ENCODE measurements at regions not wholly inside any gene's neighbourhood (a gene's known extent, or its start where the extent isn't known, plus 50 kb on each side); places are given as distances from the start of the nearest gene placed in this dataset.

- no CpG with 5 or more reads among the region's 2 CpGs for WGBS (ENCODE audit: insufficient coverage)
- Histone ChIP-seq H3K9me3 (ENCODE audit: control insufficient read depth, insufficient read depth, low read length) (no peaks in the 10 kb centered on the region), H3K4me1 (ENCODE audit: control insufficient read depth, insufficient read depth, low read length) (no peaks in the 10 kb centered on the region), H3K27ac (ENCODE audit: low read depth, low read length) (no peak overlapping the region), H3K4me3 (ENCODE audit: low read depth, low read length) (no peak overlapping the region), H3K36me3 (ENCODE audit: control insufficient read depth, insufficient read depth, low read length) (no peaks in the 10 kb centered on the region), H3K27me3 (ENCODE audit: control insufficient read depth, insufficient read depth, low read length) (no peaks in the 10 kb centered on the region)
- DNase-seq (ENCODE audit: low read depth in 4 of 6, low spot score in 6 of 6): no peak
Observed at GRCh38 chr2:187985195-187985594, 306.5 kb upstream of the GULP1 start.

DNA sequence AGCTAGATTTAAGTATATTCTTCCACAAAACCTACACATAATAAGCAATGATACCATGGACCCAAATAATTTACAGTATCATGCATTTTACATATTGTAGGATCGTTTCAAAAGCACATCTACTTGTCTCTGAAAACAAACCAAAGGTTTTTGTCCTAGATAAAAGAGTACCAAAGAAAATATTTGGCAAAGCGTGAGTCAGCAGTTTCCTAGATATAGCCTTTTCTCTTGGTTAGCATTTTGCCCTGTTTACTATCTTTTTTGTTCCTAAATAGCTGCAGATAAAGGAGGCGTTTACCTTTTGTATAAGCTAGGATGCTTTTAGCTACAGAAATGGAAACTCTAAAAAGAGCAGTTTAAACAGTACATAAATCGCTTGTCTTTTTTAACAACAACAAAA, 305.8 kb upstream of the GULP1 start:
- H3K27me3 ChIP-seq (ENCODE audit: control insufficient read depth, insufficient read depth, low read length): no peaks in the 10 kb centered on the region
- no peak overlapping the region for H3K27ac ChIP-seq (ENCODE audit: low read depth, low read length)
- no peaks in the 10 kb centered on the region for H3K36me3 ChIP-seq (ENCODE audit: control insufficient read depth, insufficient read depth, low read length)
- no peak overlapping the region for H3K4me3 ChIP-seq (ENCODE audit: low read depth, low read length)
- WGBS (ENCODE audit: insufficient coverage): no CpG with 5 or more reads among the region's 4 CpGs
- H3K4me1 ChIP-seq (ENCODE audit: control insufficient read depth, insufficient read depth, low read length): no peaks in the 10 kb centered on the region
- H3K9me3 ChIP-seq (ENCODE audit: control insufficient read depth, insufficient read depth, low read length): no peaks in the 10 kb centered on the region
- no peak for DNase-seq (ENCODE audit: low read depth in 4 of 6, low spot score in 6 of 6)

- H3K27ac ChIP-seq (ENCODE audit: low read depth, low read length): no peak overlapping the region
- WGBS (ENCODE audit: insufficient coverage): 91% methylated on average over 6 of the region's 7 CpGs
- H3K9me3 ChIP-seq (ENCODE audit: control insufficient read depth, insufficient read depth, low read length): no peaks in the 10 kb centered on the region
- no peaks in the 10 kb centered on the region for H3K4me1 ChIP-seq (ENCODE audit: control insufficient read depth, insufficient read depth, low read length)
- DNase-seq (ENCODE audit: low read depth in 4 of 6, low spot score in 6 of 6): no peak
- H3K36me3 ChIP-seq (ENCODE audit: control insufficient read depth, insufficient read depth, low read length): no peaks in the 10 kb centered on the region
- no peaks in the 10 kb centered on the region for H3K27me3 ChIP-seq (ENCODE audit: control insufficient read depth, insufficient read depth, low read length)
- no peak overlapping the region for H3K4me3 ChIP-seq (ENCODE audit: low read depth, low read length)
Observed at GRCh38 chr2:187986390-187987105, 305.1 kb upstream of the GULP1 start.

GRCh38 chr2:187988348-187988747, 303.3 kb upstream of the GULP1 start:
- 83% methylated on average over 6 of the region's 6 CpGs for WGBS (ENCODE audit: insufficient coverage)
- Histone ChIP-seq H3K36me3 (ENCODE audit: control insufficient read depth, insufficient read depth, low read length) (no peaks in the 10 kb centered on the region), H3K9me3 (ENCODE audit: control insufficient read depth, insufficient read depth, low read length) (no peaks in the 10 kb centered on the region), H3K4me3 (ENCODE audit: low read depth, low read length) (no peak overlapping the region), H3K4me1 (ENCODE audit: control insufficient read depth, insufficient read depth, low read length) (no peaks in the 10 kb centered on the region), H3K27me3 (ENCODE audit: control insufficient read depth, insufficient read depth, low read length) (no peaks in the 10 kb centered on the region), H3K27ac (ENCODE audit: low read depth, low read length) (no peak overlapping the region)
- DNase-seq (ENCODE audit: low read depth in 4 of 6, low spot score in 6 of 6): no peak

DNA sequence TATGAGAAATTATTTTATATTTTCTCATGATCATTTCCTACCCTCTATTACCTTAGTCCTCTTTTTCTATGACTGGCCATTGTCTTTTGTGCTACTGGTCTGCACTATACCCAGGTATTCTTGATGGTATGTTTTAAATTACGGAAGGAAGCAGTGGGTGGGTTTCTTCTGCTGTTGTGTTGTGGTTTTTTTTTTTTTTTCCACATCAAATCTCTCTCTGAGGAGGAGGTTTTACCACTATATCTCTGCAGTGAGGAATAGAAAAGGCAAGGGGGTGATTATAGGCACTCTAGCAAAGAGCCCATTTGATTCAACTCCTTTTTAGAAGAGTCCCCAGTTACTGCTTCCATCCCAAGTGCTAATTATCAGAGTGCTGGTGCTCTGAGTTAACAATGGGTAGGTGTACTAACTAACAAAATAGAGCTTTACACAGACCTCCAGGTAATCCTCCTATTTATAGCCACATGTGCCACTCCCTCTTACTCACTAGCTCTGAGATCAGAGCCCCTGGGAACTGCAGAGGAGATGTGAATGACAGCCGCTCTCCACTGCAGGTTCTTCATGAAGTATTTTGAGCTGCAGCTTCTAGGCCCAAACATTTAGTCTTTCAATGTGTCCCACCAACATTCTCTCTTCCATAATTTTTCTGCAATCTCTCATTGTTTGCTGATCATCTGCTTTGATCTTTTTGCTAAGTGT, 301.6 kb upstream of the GULP1 start:
- Histone ChIP-seq H3K4me3 (ENCODE audit: low read depth, low read length) (no peak overlapping the region), H3K36me3 (ENCODE audit: control insufficient read depth, insufficient read depth, low read length) (no peaks in the 10 kb centered on the region), H3K27ac (ENCODE audit: low read depth, low read length) (no peak overlapping the region), H3K9me3 (ENCODE audit: control insufficient read depth, insufficient read depth, low read length) (no peaks in the 10 kb centered on the region), H3K27me3 (ENCODE audit: control insufficient read depth, insufficient read depth, low read length) (no peaks in the 10 kb centered on the region), H3K4me1 (ENCODE audit: control insufficient read depth, insufficient read depth, low read length) (peaks cover 4% of the 10 kb centered on the region)
- peak in 1 of 6 donors; percentile 57 for DNase-seq (ENCODE audit: low read depth in 4 of 6, low spot score in 6 of 6)
- WGBS (ENCODE audit: insufficient coverage): no CpG with 5 or more reads among the region's 2 CpGs

DNA sequence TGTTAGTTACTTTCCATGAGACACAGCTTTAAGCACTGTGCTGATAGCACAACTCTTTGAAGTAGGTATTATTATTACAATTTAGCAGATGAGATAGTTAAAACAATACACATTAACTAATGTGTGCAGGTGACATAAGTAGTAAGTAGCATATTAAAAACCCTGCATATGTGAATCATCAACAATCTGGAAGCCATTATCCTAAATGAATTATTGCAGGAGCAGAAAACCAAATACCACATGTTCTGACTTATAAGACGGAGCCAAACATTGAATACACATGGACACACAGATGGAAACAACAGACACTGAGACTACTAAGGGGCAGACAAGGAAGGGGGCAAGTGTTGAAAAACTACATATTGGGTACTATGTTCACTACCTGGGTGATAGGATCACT, 300.3 kb upstream of the GULP1 start:
- Histone ChIP-seq H3K36me3 (ENCODE audit: control insufficient read depth, insufficient read depth, low read length) (no peaks in the 10 kb centered on the region), H3K27me3 (ENCODE audit: control insufficient read depth, insufficient read depth, low read length) (no peaks in the 10 kb centered on the region), H3K27ac (ENCODE audit: low read depth, low read length) (no peak overlapping the region), H3K9me3 (ENCODE audit: control insufficient read depth, insufficient read depth, low read length) (no peaks in the 10 kb centered on the region), H3K4me1 (ENCODE audit: control insufficient read depth, insufficient read depth, low read length) (peaks cover 4% of the 10 kb centered on the region), H3K4me3 (ENCODE audit: low read depth, low read length) (no peak overlapping the region)
- no CpG with 5 or more reads among the region's 1 CpG for WGBS (ENCODE audit: insufficient coverage)
- no peak for DNase-seq (ENCODE audit: low read depth in 4 of 6, low spot score in 6 of 6)

GRCh38 chr2:187994464-187995331, 297.0 kb upstream of the GULP1 start:
- H3K9me3 ChIP-seq (ENCODE audit: control insufficient read depth, insufficient read depth, low read length): no peaks in the 10 kb centered on the region
- 67% methylated on average over 5 of the region's 5 CpGs for WGBS (ENCODE audit: insufficient coverage)
- DNase-seq (ENCODE audit: low read depth in 4 of 6, low spot score in 6 of 6): peak in 2 of 6 donors; percentile 48 to 70

DNA sequence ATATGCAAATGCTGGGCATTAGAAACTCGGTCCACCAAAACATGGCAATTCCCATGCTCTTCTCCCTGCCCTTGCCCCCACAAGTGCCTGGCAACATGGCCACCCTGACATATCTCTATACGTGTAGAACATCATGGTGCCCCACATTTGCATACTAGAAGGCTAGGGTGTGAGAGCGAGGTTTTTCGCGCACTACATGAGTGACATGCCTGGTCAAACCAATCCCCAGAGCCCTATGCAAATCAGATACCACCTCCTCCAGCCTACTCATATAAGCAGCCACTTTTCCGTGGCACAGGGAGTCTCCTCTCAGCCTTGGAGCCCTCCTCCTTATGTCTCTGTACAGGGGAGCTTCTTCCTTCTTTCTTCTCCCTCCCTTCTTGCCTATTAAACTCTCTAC, 296.1 kb upstream of the GULP1 start:
- no peak overlapping the region for H3K27ac ChIP-seq (ENCODE audit: low read depth, low read length)
- no peak for DNase-seq (ENCODE audit: low read depth in 4 of 6, low spot score in 6 of 6)
- no peaks in the 10 kb centered on the region for H3K9me3 ChIP-seq (ENCODE audit: control insufficient read depth, insufficient read depth, low read length)
- 68% methylated on average over 6 of the region's 6 CpGs for WGBS (ENCODE audit: insufficient coverage)
- no peak overlapping the region for H3K4me3 ChIP-seq (ENCODE audit: low read depth, low read length)
- no peaks in the 10 kb centered on the region for H3K27me3 ChIP-seq (ENCODE audit: control insufficient read depth, insufficient read depth, low read length)
- no peaks in the 10 kb centered on the region for H3K36me3 ChIP-seq (ENCODE audit: control insufficient read depth, insufficient read depth, low read length)
- H3K4me1 ChIP-seq (ENCODE audit: control insufficient read depth, insufficient read depth, low read length): peaks cover 4% of the 10 kb centered on the region

More at GRCh38 chr2:187994464-187995331, 297.0 kb upstream of the GULP1 start:
- Histone ChIP-seq H3K27me3 (ENCODE audit: control insufficient read depth, insufficient read depth, low read length) (no peaks in the 10 kb centered on the region), H3K4me3 (ENCODE audit: low read depth, low read length) (no peak overlapping the region), H3K4me1 (ENCODE audit: control insufficient read depth, insufficient read depth, low read length) (peaks cover 4% of the 10 kb centered on the region), H3K27ac (ENCODE audit: low read depth, low read length) (no peak overlapping the region), H3K36me3 (ENCODE audit: control insufficient read depth, insufficient read depth, low read length) (no peaks in the 10 kb centered on the region)

GRCh38 chr2:187996630-187997029, 295.0 kb upstream of the GULP1 start:
- Histone ChIP-seq H3K9me3 (ENCODE audit: control insufficient read depth, insufficient read depth, low read length) (no peaks in the 10 kb centered on the region), H3K27me3 (ENCODE audit: control insufficient read depth, insufficient read depth, low read length) (no peaks in the 10 kb centered on the region), H3K4me3 (ENCODE audit: low read depth, low read length) (no peak overlapping the region), H3K36me3 (ENCODE audit: control insufficient read depth, insufficient read depth, low read length) (no peaks in the 10 kb centered on the region), H3K4me1 (ENCODE audit: control insufficient read depth, insufficient read depth, low read length) (peaks cover 4% of the 10 kb centered on the region), H3K27ac (ENCODE audit: low read depth, low read length) (no peak overlapping the region)
- no peak for DNase-seq (ENCODE audit: low read depth in 4 of 6, low spot score in 6 of 6)
- no CpG with 5 or more reads among the region's 1 CpG for WGBS (ENCODE audit: insufficient coverage)

All from spinal cord (tissue), 9 donors.